Activated CD4-positive, alpha-beta T cell treated with anti-CD3 and anti-CD28 coated beads, Interleukin-2, amount 10 ng/mL, durations not matched to agents 7 days and 5 days (primary cell): ENCODE measurements at regions not wholly inside any gene's neighbourhood (a gene's known extent, or its start where the extent isn't known, plus 50 kb on each side); places are given as distances from the start of the nearest gene placed in this dataset.
"Not testable (repeated sequence)": the region's sequence is repeated elsewhere in the genome, so short reads cannot be mapped to it uniquely, and the experiment has no call there.

ENCODE experiments used
- CTCF ChIA-PET: fragments of 350-600 bp; sonication (Branson Sonifier 250); formaldehyde crosslinking; loops from one replicate; lab custom pipeline; 2021; ENCODE audit warnings: antibody characterized with exemption; lab: Charles Lee
- POLR2A ChIA-PET: fragments of 350-600 bp; sonication (Branson Sonifier 250); formaldehyde crosslinking; loops from one replicate; lab custom pipeline; 2021; ENCODE audit warnings: antibody characterized with exemption; lab: Charles Lee
- DNase-seq: peaks from one replicate; pipeline ENCODE4 v3.0.0-alpha.2; 2020
- H3K27ac Mint-ChIP-seq: one replicate; pipeline ENCODE4 v1.8.0; 2021; ENCODE audit warnings: mild to moderate bottlenecking, moderate library complexity, mixed read lengths
- H3K27me3 Mint-ChIP-seq: one replicate; pipeline ENCODE4 v1.8.0; 2021; ENCODE audit warnings: mixed read lengths
- H3K36me3 Mint-ChIP-seq: one replicate; pipeline ENCODE4 v1.8.0; 2021; ENCODE audit warnings: low read depth, mixed read lengths
- H3K4me1 Mint-ChIP-seq: one replicate; pipeline ENCODE4 v1.8.0; 2021; ENCODE audit warnings: mixed read lengths
- H3K4me3 Mint-ChIP-seq: one replicate; pipeline ENCODE4 v1.8.0; 2021; ENCODE audit warnings: mild to moderate bottlenecking, moderate library complexity, mixed read lengths
- H3K9me3 Mint-ChIP-seq: one replicate; pipeline ENCODE4 v1.8.0; 2021; ENCODE audit warnings: mixed read lengths

- Mint-ChIP-seq H3K36me3 (no peaks in the 10 kb centered on the region), H3K27ac (no peak overlapping the region), H3K4me1 (no peaks in the 10 kb centered on the region), H3K27me3 (peaks cover 9% of the 10 kb centered on the region), H3K9me3 (no peaks in the 10 kb centered on the region), H3K4me3 (no peak overlapping the region)
- CTCF ChIA-PET = no interaction called here
- POLR2A ChIA-PET = no interaction called here
- no peak for DNase-seq
These were observed 98.9 kb upstream of the MAPRE2 start for GRCh38 chr18:34942276-34942675.

- POLR2A ChIA-PET = no interaction called here
- CTCF ChIA-PET = no interaction called here
- no peak for DNase-seq
- Mint-ChIP-seq H3K27me3 (peaks cover 9% of the 10 kb centered on the region), H3K36me3 (no peaks in the 10 kb centered on the region), H3K9me3 (no peaks in the 10 kb centered on the region), H3K4me1 (no peaks in the 10 kb centered on the region), H3K4me3 (no peak overlapping the region), H3K27ac (no peak overlapping the region)
These were observed 98.2 kb upstream of the MAPRE2 start for GRCh38 chr18:34942975-34943374.

GRCh38 chr18:34943587-34943986 is 97.6 kb upstream of the MAPRE2 start:
- no peaks in the 10 kb centered on the region for H3K4me1 Mint-ChIP-seq
- peaks cover 9% of the 10 kb centered on the region for H3K27me3 Mint-ChIP-seq
- DNase-seq = no peak
- ChIA-PET POLR2A (no interaction called here), CTCF (no interaction called here)
- H3K27ac Mint-ChIP-seq = no peak overlapping the region
- H3K4me3 Mint-ChIP-seq = no peak overlapping the region
- H3K36me3 Mint-ChIP-seq = no peaks in the 10 kb centered on the region
- H3K9me3 Mint-ChIP-seq = no peaks in the 10 kb centered on the region

- Mint-ChIP-seq H3K4me3 (no peak overlapping the region), H3K36me3 (no peaks in the 10 kb centered on the region), H3K27ac (no peak overlapping the region), H3K9me3 (no peaks in the 10 kb centered on the region), H3K27me3 (peaks cover 5% of the 10 kb centered on the region), H3K4me1 (no peaks in the 10 kb centered on the region)
- ChIA-PET CTCF (no interaction called here), POLR2A (no interaction called here)
- no peak for DNase-seq
These were observed 93.5 kb upstream of the MAPRE2 start for GRCh38 chr18:34947711-34948125.

DNA sequence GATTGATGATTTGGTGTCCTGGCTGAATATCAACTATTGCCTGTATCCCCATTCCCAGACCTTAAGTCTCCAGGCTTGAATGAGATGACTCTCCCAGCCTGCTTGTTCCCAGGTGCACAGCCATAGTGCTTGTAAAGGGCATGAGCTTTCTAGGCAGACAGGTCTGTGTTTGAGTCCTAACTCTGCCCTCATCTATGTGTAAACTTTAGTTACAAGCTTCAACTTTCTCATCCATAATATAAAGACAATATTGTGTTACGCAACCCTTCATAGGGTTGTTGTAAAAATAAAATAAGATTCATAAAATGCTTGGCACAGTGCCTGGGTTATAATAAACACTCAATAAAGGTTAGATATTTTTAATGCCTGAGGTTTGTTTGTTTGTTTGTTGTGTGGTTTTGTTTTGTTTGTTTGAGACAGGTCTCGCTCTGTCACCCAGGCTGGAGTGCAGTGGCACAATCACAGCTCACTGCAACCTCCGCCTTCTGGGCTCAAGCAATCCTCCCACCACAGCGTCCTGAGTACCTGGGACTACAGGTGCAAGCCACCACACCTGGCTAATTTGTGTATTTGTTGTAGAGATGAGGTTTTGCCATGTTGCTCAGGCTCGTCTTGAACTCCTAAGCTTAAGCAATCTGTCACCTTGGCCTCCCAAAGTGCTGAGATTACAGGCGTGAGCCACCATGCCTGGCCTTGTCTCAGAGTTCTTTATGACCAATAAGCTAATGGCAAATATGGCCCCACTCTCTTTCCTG is 89.4 kb upstream of the MAPRE2 start:
- Mint-ChIP-seq H3K4me3 (no peak overlapping the region), H3K36me3 (no peaks in the 10 kb centered on the region), H3K27me3 (peaks cover 9% of the 10 kb centered on the region), H3K9me3 (peaks cover 2% of the 10 kb centered on the region), H3K4me1 (no peaks in the 10 kb centered on the region), H3K27ac (no peak overlapping the region)
- CTCF ChIA-PET = interaction anchor here (0.9 kb wide), 1 partner anchor 23 kb away, joined by 3 read pairs; no protein-coding TSS in a partner anchor
- DNase-seq = no peak
- POLR2A ChIA-PET = no interaction called here

- H3K27ac Mint-ChIP-seq = no peak overlapping the region
- H3K9me3 Mint-ChIP-seq = peaks cover 2% of the 10 kb centered on the region
- no peak for DNase-seq
- no peaks in the 10 kb centered on the region for H3K4me1 Mint-ChIP-seq
- ChIA-PET POLR2A (no interaction called here), CTCF (no interaction called here)
- H3K27me3 Mint-ChIP-seq = peaks cover 9% of the 10 kb centered on the region
- H3K4me3 Mint-ChIP-seq = no peak overlapping the region
- no peaks in the 10 kb centered on the region for H3K36me3 Mint-ChIP-seq
These were observed 88.0 kb upstream of the MAPRE2 start for GRCh38 chr18:34953212-34953611.

- H3K36me3 Mint-ChIP-seq, H3K4me1 Mint-ChIP-seq, DNase-seq, H3K9me3 Mint-ChIP-seq, H3K4me3 Mint-ChIP-seq, POLR2A ChIA-PET, H3K27ac Mint-ChIP-seq: not testable (repeated sequence)
- CTCF ChIA-PET = interaction anchor here (1.0 kb wide), 1 partner anchor 31 kb away, joined by 3 read pairs; no protein-coding TSS in a partner anchor
- H3K27me3 Mint-ChIP-seq = peaks cover 14% of the 10 kb centered on the region
These were observed 85.7 kb upstream of the MAPRE2 start for GRCh38 chr18:34955494-34955893.

DNA sequence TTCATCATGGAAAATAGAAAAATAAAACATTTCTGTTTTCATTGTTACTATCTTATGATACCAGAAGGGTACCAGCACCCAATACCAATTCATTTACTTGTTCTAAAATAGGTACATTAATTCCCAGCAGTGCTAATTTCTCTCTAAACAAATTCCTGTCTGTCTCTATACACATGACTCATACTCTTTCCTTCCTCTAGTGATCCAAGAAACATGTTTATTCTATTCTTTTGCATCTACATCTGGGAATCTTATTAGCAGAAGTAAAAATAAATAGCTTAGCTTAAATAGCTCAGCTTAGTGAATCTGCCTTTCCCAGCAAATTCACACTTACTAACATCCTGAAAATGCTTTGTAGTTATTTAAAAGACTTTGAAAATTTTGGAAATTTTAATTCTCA is 84.5 kb upstream of the MAPRE2 start:
- H3K4me1 Mint-ChIP-seq = no peaks in the 10 kb centered on the region
- DNase-seq = no peak
- peaks cover 2% of the 10 kb centered on the region for H3K9me3 Mint-ChIP-seq
- peaks cover 14% of the 10 kb centered on the region for H3K27me3 Mint-ChIP-seq
- no peaks in the 10 kb centered on the region for H3K36me3 Mint-ChIP-seq
- CTCF ChIA-PET = no interaction called here
- POLR2A ChIA-PET = no interaction called here
- no peak overlapping the region for H3K27ac Mint-ChIP-seq
- no peak overlapping the region for H3K4me3 Mint-ChIP-seq

DNA sequence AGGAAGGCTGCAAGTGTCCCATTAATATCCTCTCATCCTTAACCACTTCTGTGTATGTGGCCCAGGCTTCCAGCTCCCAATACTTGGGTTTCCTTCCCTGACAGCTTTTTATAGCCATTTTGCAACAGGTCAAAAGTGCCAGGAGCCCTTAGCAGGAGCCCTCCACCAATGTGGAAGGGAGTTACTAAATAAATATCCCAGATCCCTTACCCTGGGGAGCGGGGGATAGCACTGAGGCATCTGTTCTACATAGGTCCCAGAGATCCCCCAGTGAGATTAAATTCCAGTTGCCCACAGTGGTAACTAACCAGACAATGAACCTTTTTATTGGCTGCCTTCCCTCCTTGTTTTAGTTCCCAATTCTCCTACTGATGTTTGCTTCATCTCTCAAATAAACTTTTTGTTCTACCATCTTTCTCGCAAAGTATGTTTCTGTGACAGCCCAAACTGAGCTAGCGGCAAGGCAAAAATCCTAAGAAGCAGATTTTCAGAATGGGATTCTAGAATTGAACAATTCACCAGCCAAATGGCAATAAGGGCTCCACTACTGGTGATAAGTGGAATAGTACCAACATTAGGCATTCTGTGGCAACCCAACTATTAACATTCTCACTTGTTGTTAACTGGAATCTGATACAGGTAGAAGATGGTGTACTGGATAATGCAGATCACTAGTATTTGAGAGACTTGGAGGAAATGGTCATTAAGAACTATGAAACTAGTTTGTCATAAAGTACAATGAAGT is 83.9 kb upstream of the MAPRE2 start:
- POLR2A ChIA-PET = no interaction called here
- Mint-ChIP-seq H3K9me3 (peaks cover 2% of the 10 kb centered on the region), H3K36me3 (no peaks in the 10 kb centered on the region), H3K4me3 (no peak overlapping the region), H3K27ac (no peak overlapping the region), H3K27me3 (peaks cover 14% of the 10 kb centered on the region), H3K4me1 (no peaks in the 10 kb centered on the region)
- CTCF ChIA-PET = no interaction called here
- no peak for DNase-seq

DNA sequence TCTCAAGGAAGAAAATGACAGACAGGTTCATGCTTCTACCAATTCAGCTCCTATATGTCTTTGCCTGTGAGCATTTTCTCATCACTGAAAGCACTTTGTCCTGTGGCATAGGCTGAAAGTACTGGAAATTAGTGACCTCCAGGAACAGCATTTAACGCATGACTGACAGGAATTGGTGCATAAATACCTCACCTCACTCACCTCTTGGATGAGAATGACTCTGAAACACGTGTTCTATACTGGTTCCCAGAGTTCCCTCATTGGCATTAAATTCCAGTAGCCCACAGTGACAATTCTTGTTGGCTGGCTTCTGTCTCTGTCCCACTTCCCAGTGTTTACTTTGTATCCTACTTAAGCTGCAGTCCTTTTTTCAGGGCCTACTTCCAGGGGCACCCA is 83.4 kb upstream of the MAPRE2 start:
- Mint-ChIP-seq H3K27ac (no peak overlapping the region), H3K27me3 (peaks cover 12% of the 10 kb centered on the region), H3K9me3 (peaks cover 2% of the 10 kb centered on the region), H3K4me1 (no peaks in the 10 kb centered on the region), H3K4me3 (no peak overlapping the region), H3K36me3 (no peaks in the 10 kb centered on the region)
- POLR2A ChIA-PET = no interaction called here
- DNase-seq = no peak
- CTCF ChIA-PET = no interaction called here

- no peak overlapping the region for H3K4me3 Mint-ChIP-seq
- CTCF ChIA-PET = no interaction called here
- H3K4me1 Mint-ChIP-seq = no peaks in the 10 kb centered on the region
- DNase-seq = no peak
- no peaks in the 10 kb centered on the region for H3K36me3 Mint-ChIP-seq
- no peak overlapping the region for H3K27ac Mint-ChIP-seq
- H3K9me3 Mint-ChIP-seq = peaks cover 2% of the 10 kb centered on the region
- POLR2A ChIA-PET = no interaction called here
- H3K27me3 Mint-ChIP-seq = peaks cover 14% of the 10 kb centered on the region
These were observed 81.9 kb upstream of the MAPRE2 start for GRCh38 chr18:34959211-34959829.

DNA sequence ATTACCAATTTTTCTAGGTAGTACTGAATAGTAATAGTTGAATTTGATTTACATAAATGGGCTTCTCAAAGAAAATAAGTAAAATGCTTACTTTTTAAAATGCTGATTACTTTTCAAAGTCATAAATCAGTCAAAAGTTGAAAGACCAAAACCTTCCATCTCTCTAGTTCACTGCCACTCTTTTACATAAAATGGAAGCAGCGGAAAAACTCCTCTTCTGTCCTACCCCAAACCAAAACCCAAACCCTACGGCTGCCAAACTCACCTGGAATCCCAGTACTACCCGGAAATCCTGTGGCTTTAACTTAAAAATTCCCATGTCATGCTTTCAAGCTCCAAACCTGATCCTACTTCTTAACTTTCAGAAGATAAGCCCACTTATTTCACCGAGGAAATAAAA is 81.2 kb upstream of the MAPRE2 start:
- H3K36me3 Mint-ChIP-seq = no peaks in the 10 kb centered on the region
- CTCF ChIA-PET = no interaction called here
- POLR2A ChIA-PET = no interaction called here
- no peak overlapping the region for H3K4me3 Mint-ChIP-seq
- peaks cover 8% of the 10 kb centered on the region for H3K27me3 Mint-ChIP-seq
- H3K4me1 Mint-ChIP-seq = no peaks in the 10 kb centered on the region
- DNase-seq = no peak
- H3K27ac Mint-ChIP-seq = no peak overlapping the region
- H3K9me3 Mint-ChIP-seq = peaks cover 2% of the 10 kb centered on the region

- no peak for DNase-seq
- Mint-ChIP-seq H3K4me1 (no peaks in the 10 kb centered on the region), H3K36me3 (no peaks in the 10 kb centered on the region), H3K27me3 (peaks cover 4% of the 10 kb centered on the region), H3K4me3 (no peak overlapping the region), H3K9me3 (no peaks in the 10 kb centered on the region), H3K27ac (no peak overlapping the region)
- ChIA-PET CTCF (no interaction called here), POLR2A (no interaction called here)
These were observed 76.1 kb upstream of the MAPRE2 start for GRCh38 chr18:34965108-34965507.
